PC-9 (cell line): ENCODE measurements at regions not wholly inside any gene's neighbourhood (a gene's known extent, or its start where the extent isn't known, plus 50 kb on each side); places are given as distances from the start of the nearest gene placed in this dataset.
A peak's percentile ranks its signal among the peaks of the same experiment; 100 is the strongest.

ENCODE experiments used
- BruUV-seq: library from RNA; stranded (reverse); fragments of 400-500 nt; replicated peaks from 2 replicates; lab custom pipeline; 2021; lab: Mats Ljungman, UMichigan
- CTCF ChIA-PET: fragments of 300-600 bp; sonication (Branson Sonifier 250); formaldehyde crosslinking; loops from one replicate; lab custom pipeline; 2022; ENCODE audit warnings: antibody characterized with exemption; lab: Charles Lee
- POLR2A ChIA-PET: fragments of 300-600 bp; sonication (Branson Sonifier 250); formaldehyde crosslinking; loops from one replicate; lab custom pipeline; 2022; ENCODE audit warnings: antibody characterized with exemption; ENCODE audit not compliant: unreplicated experiment; lab: Charles Lee
- DNase-seq, 2 experiments: peaks; one replicate each; pipeline versions ENCODE4 v3.0.0 to v3.0.0-alpha.2; 2015 to 2022; ENCODE audit warnings: mixed read lengths in 1 of 2
- H2AFZ ChIP-seq: fragments of 200-600 bp; sonication (generic); 2 replicates; pipeline ENCODE4 v1.8.1; 2017; ENCODE audit warnings: antibody characterized with exemption
- H3F3A ChIP-seq: fragments of 200-600 bp; sonication (generic); 2 replicates; pipeline ENCODE4 v1.8.1; 2017; ENCODE audit warnings: antibody characterized with exemption, mild to moderate bottlenecking, low read depth; ENCODE audit not compliant: insufficient read depth
- H3K27ac ChIP-seq: fragments of 200-600 bp; sonication (generic); 2 replicates; pipeline ENCODE4 v1.6.1; 2016; ENCODE audit warnings: mixed run types
- H3K27me3 ChIP-seq: fragments of 200-600 bp; sonication (generic); 2 replicates; pipeline ENCODE4 v1.6.1; 2016; ENCODE audit warnings: low read depth, mixed run types; ENCODE audit not compliant: insufficient read depth
- H3K36me3 ChIP-seq: fragments of 200-600 bp; sonication (generic); 2 replicates; pipeline ENCODE4 v1.6.1; 2016; ENCODE audit warnings: low read depth, mixed run types
- H3K4me1 ChIP-seq: fragments of 200-600 bp; sonication (generic); replicated peaks from 2 replicates; pipeline ENCODE4 v1.6.1; 2016; ENCODE audit warnings: mixed run types; ENCODE audit not compliant: insufficient read depth
- H3K4me2 ChIP-seq: fragments of 200-600 bp; sonication (generic); 2 replicates; pipeline ENCODE4 v1.6.1; 2017; ENCODE audit warnings: mixed run types
- H3K4me3 ChIP-seq: fragments of 200-600 bp; sonication (generic); 2 replicates; pipeline ENCODE4 v1.6.1; 2016; ENCODE audit warnings: mixed run types
- H3K79me2 ChIP-seq: fragments of 200-600 bp; sonication (generic); 2 replicates; pipeline ENCODE4 v1.6.1; 2017; ENCODE audit warnings: low read depth, mixed run types
- H3K9me2 ChIP-seq: fragments of 200-600 bp; sonication (generic); 2 replicates; pipeline ENCODE4 v1.8.1; 2017; ENCODE audit warnings: mild to moderate bottlenecking; ENCODE audit not compliant: insufficient read depth
- H3K9me3 ChIP-seq: fragments of 200-600 bp; sonication (generic); 2 replicates; pipeline ENCODE4 v1.8.1; 2016; ENCODE audit warnings: low read depth; ENCODE audit not compliant: insufficient read depth
- H4K20me1 ChIP-seq: fragments of 200-600 bp; sonication (generic); 2 replicates; pipeline ENCODE4 v1.8.1; 2017; ENCODE audit not compliant: insufficient read depth
- EZH2 ChIP-seq: fragments of 200-600 bp; sonication (generic); IDR thresholded peaks from 2 replicates; pipeline ENCODE4 v1.8.0; 2017; ENCODE audit warnings: antibody characterized with exemption, low read depth
- intact Hi-C: fragments of 100-400 bp; cut with micrococcal nuclease; formaldehyde crosslinking; loops from one replicate; pipeline ENCODE4 v1.10.0; 2022; ENCODE audit not compliant: unreplicated experiment
- TF ChIP-seq, protein P1 (sequence below): fragments of 200-600 bp; sonication (generic); conservative IDR thresholded peaks from 2 replicates; pipeline ENCODE4 v1.6.1; 2017; ENCODE audit warnings: mixed run types, antibody characterized with exemption, mild to moderate bottlenecking, moderate library complexity

GRCh38 chr6:85355816-85356215, 94.1 kb upstream of the NT5E start:
- intact Hi-C loops, result loop anchor here (1.0 to 2.0 kb wide), 4 partner anchors 127 to 321 kb away; partner anchors contain the start of gene SNX14
- Histone ChIP-seq H3K27me3 (no peaks in the 10 kb centered on the region), H2AFZ (no peak overlapping the region), H3F3A (peaks cover 5% of the 10 kb centered on the region), H3K4me2 (no peak overlapping the region), H3K4me3 (no peak overlapping the region), H3K9me3 (no peaks in the 10 kb centered on the region), H3K36me3 (no peaks in the 10 kb centered on the region), H3K27ac (no peak overlapping the region), H3K9me2 (no peaks in the 10 kb centered on the region), H4K20me1 (no peaks in the 10 kb centered on the region), H3K79me2 (no peaks in the 10 kb centered on the region), H3K4me1 (peaks cover 33% of the 10 kb centered on the region)
- CTCF ChIA-PET, result interaction anchor here (0.6 kb wide), 1 partner anchor 96 kb away, joined by 3 read pairs; no protein-coding TSS in a partner anchor
- DNase-seq, result no peak
- no peak for TF ChIP-seq EZH2
- TF ChIP-seq, protein P1, sequence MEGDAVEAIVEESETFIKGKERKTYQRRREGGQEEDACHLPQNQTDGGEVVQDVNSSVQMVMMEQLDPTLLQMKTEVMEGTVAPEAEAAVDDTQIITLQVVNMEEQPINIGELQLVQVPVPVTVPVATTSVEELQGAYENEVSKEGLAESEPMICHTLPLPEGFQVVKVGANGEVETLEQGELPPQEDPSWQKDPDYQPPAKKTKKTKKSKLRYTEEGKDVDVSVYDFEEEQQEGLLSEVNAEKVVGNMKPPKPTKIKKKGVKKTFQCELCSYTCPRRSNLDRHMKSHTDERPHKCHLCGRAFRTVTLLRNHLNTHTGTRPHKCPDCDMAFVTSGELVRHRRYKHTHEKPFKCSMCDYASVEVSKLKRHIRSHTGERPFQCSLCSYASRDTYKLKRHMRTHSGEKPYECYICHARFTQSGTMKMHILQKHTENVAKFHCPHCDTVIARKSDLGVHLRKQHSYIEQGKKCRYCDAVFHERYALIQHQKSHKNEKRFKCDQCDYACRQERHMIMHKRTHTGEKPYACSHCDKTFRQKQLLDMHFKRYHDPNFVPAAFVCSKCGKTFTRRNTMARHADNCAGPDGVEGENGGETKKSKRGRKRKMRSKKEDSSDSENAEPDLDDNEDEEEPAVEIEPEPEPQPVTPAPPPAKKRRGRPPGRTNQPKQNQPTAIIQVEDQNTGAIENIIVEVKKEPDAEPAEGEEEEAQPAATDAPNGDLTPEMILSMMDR, result no peak
- POLR2A ChIA-PET, result interaction anchor here (0.5 kb wide), 1 partner anchor 288 kb away, joined by 12 read pairs; no protein-coding TSS in a partner anchor
- no TSS peak for BruUV-seq

GRCh38 chr6:85354761-85355618, 94.9 kb upstream of the NT5E start:
- Histone ChIP-seq H4K20me1 (no peaks in the 10 kb centered on the region), H3F3A (no peaks in the 10 kb centered on the region), H3K27me3 (no peaks in the 10 kb centered on the region), H3K9me3 (no peaks in the 10 kb centered on the region), H3K4me2 (no peak overlapping the region), H3K36me3 (no peaks in the 10 kb centered on the region), H3K27ac (no peak overlapping the region), H2AFZ (no peak overlapping the region; the same call in 1 of the 2 replicates), H3K4me3 (no peak overlapping the region), H3K4me1 (peaks cover 24% of the 10 kb centered on the region), H3K79me2 (no peaks in the 10 kb centered on the region), H3K9me2 (no peaks in the 10 kb centered on the region)
- BruUV-seq, result no TSS peak
- peak; percentile 49 to 71 for DNase-seq
- ChIA-PET CTCF (interaction anchor here (0.6 to 1.6 kb wide), 10 partner anchors 97 to 1356 kb away, joined by 3 to 13 read pairs (median 4); no protein-coding TSS in a partner anchor), POLR2A (interaction anchor here (0.6 to 1.0 kb wide), 3 partner anchors 95 to 1480 kb away, joined by 4 to 14 read pairs (median 10); partner anchors contain the start of gene NT5E)
- intact Hi-C loops, result loop anchor here (1.0 to 2.0 kb wide), 4 partner anchors 128 to 322 kb away; partner anchors contain the start of gene SNX14
- TF ChIP-seq, protein P1, result peak; percentile 90
- TF ChIP-seq EZH2, result no peak

DNA sequence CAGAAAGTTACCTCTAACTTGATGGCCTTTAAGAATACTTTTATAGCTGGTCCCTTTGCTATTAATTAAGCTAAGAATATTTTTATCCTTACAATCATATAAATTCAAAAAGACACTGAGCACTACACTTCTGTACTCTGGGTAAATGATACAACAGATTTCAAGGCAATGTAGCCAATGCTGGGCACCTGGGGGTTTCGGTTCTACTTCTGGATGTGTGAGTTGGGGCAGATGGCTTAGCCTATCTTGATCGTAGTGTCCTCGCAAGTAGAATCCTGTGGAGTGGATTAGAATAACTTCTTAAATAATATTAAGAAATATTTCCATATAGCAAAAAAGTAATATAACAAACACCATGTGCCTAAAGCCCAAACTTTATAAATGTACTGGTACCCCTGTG, 96.9 kb upstream of the NT5E start:
- BruUV-seq, result no TSS peak
- DNase-seq, result no peak
- Histone ChIP-seq H2AFZ (no peak overlapping the region), H3K9me2 (no peaks in the 10 kb centered on the region), H3K9me3 (no peaks in the 10 kb centered on the region), H3K4me1 (peaks cover 16% of the 10 kb centered on the region), H3K79me2 (no peaks in the 10 kb centered on the region), H3F3A (no peaks in the 10 kb centered on the region), H3K4me2 (no peak overlapping the region), H3K27ac (no peak overlapping the region), H4K20me1 (no peaks in the 10 kb centered on the region), H3K36me3 (no peaks in the 10 kb centered on the region), H3K4me3 (no peak overlapping the region), H3K27me3 (no peaks in the 10 kb centered on the region)
- POLR2A ChIA-PET, result no interaction called here
- intact Hi-C loops, result no loop called here
- CTCF ChIA-PET, result interaction anchor here (0.9 kb wide), 1 partner anchor 135 kb away, joined by 4 read pairs; no protein-coding TSS in a partner anchor
- TF ChIP-seq EZH2, result no peak
- TF ChIP-seq, protein P1, result no peak
